ENCODE measurements at regions not wholly inside any gene's neighbourhood (a gene's known extent, or its start where the extent isn't known, plus 50 kb on each side); places are given as distances from the start of the nearest gene placed in this dataset.
"Not testable (repeated sequence)": the region's sequence is repeated elsewhere in the genome, so short reads cannot be mapped to it uniquely, and the experiment has no call there.

DNA sequence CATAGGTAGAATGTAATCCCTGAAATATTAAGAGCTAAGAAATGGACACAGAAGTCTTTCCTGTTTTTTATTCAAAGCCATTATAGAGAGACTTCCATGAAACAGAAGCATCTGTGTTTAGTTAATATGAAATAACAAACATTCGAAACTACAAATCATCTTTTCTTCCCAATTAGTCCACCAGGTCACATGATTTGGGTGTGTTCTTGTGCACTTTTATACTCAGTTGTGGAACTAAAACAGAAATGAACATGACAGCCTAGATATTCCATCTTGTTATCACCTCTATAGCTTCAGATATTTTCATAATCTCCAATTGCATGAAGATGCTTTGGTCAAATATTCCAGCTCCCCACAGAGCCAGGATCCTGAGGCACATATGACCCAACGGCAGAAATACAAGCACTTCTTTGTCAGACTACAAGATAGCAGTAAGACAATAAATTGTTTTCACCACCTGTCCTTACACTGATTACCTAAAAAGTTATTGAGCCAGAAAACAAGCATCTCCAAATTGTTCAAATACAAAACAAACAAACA, 116.8 kb upstream of the BEND6 start:
- DNase-seq: no peak

DNA sequence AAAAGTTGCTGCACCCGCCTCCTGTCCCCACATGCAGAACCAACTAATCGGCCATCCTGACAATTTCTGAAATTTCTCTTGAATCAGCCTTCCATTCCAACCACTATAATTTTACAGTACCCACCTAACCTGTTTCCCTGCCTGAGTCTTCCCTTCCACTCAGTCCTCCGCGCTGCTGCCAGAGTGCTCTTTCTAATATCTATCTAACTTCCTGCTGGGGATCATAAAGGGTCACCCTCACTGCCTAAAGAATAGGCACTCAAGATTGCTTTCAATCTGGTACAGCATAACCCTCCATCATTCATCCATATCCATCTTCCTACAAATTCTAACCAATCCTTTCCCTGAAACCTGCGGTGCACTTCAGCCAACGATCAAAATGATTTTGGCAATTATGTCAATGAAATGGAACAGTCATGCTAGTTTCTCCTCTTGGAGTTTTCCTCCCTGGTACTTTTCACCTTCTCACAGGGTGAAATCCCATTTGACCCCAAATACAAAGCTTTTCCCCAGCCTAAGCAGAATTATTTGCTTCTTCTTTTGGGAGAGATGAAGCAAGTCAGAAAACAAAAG, 117.5 kb upstream of the BEND6 start:
- no peak for DNase-seq

DNA sequence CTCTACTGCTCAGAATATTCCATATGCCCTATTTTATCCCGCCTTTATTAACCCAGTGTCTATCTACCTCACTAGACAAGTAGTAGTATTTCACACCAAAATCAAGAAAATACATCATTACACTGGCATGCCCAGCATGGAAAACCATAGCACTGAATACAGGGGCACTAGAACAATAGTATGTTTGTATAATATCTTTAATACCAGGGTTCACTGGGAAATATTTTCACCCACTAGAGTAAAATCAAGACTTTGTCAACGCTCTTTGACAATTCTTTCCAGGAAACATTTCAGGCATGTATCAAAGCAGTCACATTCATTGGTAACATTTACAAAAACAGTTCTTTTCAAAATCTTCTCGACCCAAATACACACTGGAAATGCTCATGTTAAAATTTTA, 119.3 kb upstream of the BEND6 start:
- no peak for DNase-seq

- no peak for DNase-seq
Observed at GRCh38 chr6:56833873-56834272, 121.0 kb upstream of the BEND6 start.

- DNase-seq: no peak
Observed at GRCh38 chr6:56833127-56833791, 121.6 kb upstream of the BEND6 start.

GRCh38 chr6:56832225-56832624, 122.7 kb upstream of the BEND6 start:
- no peak for DNase-seq

- no peak for DNase-seq
Observed at GRCh38 chr6:56831334-56831733, 123.6 kb upstream of the BEND6 start.

DNA sequence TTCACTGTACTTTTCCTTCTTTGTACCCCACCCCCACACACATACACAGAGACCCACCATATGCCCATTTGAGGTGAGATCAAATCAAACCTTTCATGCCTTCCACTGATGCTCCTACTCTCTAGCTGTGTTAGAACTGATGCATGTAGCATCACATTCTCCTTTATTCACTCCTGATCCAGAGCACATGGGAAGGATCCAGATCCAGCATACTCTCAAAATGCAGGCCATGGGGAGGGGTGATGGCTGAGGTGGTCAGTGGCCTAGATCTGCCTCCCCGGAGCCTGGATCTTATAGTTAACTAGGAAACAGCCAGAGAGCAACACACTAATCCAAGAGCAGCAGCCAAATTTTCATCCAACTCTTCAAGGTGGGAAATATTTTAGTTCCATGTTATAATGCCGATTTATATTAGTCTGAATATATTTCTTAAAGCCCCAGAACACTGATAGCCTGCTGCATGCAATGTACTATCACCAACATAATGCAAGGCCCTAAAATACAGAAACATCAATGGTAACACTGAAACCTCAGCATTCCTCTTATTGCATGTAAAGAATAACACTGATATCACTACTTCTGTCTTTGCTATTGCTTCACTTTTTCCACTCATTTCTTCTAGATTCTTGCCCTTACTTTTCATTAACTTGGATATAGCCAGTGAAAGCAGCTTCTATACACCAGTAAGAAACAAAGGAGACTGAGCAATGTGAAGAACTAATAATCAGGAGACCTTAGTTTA, 126.8 kb upstream of the BEND6 start:
- DNase-seq: peak; percentile 59

- not testable (repeated sequence) for DNase-seq
Observed at GRCh38 chr6:56824431-56824830, 130.5 kb upstream of the BEND6 start.

- DNase-seq: peak; percentile 78
Observed at GRCh38 chr6:56821005-56821432, 133.9 kb upstream of the BEND6 start.

DNA sequence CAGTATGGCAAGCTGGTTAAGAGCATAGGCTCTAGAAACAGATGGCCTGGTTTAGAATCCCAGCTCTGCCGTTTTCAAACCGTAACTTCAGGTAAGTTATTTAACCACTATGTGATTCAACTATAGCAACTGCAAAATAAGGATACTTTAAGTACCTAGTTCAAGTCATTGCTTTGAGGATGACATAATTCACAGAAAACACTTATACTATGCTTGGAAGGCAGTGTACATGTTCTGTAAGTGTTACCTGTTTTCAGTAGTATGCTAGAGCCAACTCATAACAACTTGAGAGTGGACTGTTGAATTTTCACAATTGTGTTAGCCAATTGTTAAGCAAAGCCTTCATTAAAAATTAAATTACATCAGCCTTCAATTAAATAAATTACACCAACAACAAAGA, 134.8 kb upstream of the BEND6 start:
- peak; percentile 70 for DNase-seq

DNA sequence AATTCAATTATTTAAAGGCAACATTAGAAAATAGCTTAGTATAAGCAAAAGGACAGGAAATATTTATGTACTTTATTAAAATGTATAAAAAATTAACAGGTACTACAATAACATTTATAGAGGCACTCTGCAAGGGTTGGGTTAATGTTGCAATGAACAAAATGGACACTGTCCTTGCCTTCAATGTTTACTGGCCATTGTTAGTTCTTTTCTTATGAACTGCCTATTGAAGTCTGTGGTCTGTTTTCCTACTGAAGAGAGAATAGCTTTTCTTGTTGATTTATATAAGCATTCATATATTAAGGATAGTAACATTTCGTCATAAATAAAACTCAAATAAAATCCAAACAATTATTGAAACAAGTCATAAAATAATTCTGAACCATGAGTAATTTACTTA, 135.3 kb upstream of the BEND6 start:
- no peak for DNase-seq

GRCh38 chr6:56816370-56816769, 138.5 kb upstream of the BEND6 start:
- DNase-seq: peak; percentile 83

DNA sequence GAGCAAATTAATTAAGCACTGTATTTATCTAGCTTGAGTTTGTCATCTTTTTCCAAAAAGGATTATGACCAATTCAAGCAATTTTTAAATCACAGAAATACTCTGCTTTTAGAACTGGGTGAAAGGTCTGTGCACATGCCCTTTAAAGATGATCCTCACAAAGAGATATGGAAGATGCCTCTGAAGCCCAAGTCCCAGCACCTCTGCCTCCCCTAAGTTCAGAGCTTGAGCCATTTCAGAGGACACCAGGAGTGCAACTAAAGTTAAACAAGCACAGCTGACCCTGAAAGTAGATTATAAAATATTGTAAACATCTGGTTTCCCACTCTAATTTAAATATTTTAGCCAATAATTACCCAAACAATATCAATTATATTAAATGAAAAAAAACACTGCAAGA, 139.5 kb upstream of the BEND6 start:
- peak; percentile 50 for DNase-seq

DNA sequence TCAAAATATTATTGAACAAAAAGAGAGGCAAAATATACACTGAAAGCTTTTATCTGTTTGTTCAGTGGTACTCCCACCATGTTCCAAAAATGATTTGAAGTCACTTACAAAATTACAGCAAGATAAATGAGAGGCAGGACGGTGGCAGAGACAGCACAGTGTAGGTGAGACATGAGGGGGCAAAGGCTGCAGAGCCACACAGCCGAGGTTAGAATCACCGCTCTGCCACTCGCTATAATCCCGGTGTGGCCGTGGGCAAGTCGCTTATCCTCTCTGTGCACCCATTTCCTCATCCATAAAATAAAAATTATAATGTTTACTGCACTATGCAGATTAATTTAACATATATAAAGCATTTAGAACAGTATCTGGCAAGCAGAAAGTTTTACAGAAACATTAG, 140.1 kb upstream of the BEND6 start:
- DNase-seq: peak; percentile 28

GRCh38 chr6:56814308-56814707, 140.6 kb upstream of the BEND6 start:
- peak; percentile 21 for DNase-seq

DNA sequence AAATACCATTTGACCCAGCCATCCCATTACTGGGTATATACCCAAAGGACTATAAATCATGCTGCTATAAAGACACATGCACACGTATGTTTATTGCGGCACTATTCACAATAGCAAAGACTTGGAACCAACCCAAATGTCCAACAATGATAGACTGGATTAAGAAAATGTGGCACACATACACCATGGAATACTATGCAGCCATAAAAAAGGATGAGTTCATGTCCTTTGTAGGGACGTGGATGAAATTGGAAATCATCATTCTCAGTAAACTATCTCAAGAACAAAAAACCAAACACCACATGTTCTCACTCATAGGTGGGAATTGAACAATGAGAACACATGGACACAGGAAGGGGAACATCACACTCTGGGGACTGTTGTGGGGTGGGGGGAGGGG, 142.1 kb upstream of the BEND6 start:
- DNase-seq: not testable (repeated sequence)

GRCh38 chr6:56808871-56809359, 146.0 kb upstream of the BEND6 start:
- peak; percentile 86 for DNase-seq

DNA sequence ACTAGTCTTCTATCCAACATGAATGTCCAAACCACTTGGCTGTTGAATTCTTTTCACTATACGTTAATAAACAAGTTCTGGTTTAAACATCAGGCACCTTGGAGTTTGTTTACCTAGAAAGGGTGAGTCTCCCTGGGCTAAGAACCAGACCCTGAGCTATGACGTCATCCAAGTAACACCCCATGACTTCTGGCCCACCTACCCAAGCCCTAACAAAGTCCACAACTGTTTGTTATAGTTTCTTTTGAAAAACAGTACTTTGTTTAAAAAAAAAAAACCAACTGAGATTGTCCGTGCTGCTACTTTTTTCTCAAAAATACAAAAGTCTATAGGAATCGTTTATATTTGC, 146.9 kb upstream of the BEND6 start:
- DNase-seq: no peak

- no peak for DNase-seq
Observed at GRCh38 chr6:56807326-56807988, 147.4 kb upstream of the BEND6 start.

DNA sequence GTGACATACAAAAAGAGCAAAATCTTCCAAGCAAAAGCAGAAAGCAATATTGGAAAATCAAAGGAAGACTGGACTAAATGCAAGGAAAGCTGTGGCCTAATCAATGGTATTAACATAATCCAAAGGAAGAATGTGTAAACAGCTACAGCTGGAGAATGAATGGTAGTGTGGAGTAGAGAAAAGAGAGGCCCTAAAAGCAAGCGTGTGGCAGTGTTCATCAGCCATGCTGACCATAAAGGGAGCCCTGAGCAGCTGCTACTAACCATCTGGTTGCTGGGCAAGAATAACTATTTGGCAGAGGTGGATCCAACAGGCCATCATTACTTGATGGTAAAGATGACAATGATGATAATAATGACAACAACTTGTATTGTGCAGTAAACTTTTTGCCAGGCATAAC, 148.5 kb upstream of the BEND6 start:
- DNase-seq: peak; percentile 96

- DNase-seq: no peak
Observed at GRCh38 chr6:56804996-56805395, 149.9 kb upstream of the BEND6 start.

DNA sequence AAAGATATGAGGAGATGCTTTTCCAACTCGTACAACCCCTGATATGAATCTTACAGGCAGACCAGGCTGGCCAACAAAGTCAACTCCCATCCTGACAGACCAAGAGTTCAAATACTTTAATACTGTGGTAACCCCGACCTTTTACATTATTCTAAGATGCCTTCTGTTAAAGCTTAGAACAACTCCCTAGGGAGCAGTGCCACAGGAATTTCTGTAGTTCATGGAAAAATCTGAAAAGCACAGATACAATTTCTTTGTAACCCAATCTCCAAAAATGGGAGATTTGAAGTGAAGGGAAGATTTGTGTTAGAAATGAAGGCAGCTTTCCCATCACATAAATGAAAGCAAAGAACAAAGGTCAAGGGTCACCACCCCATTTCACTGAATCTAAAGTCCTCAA, 151.3 kb upstream of the BEND6 start:
- DNase-seq: peak; percentile 35

Measured in NCI-H82 (cell line).